ENCODE measurements at regions not wholly inside any gene's neighbourhood (a gene's known extent, or its start where the extent isn't known, plus 50 kb on each side); places are given as distances from the start of the nearest gene placed in this dataset.

- TF ChIP-seq CTCF (conservative IDR thresholded peaks at IDR 0.05; ENCODE audit: low read length) = no peak
- no peak for TF ChIP-seq EZH2phosphoT487 (IDR thresholded peaks at IDR 0.05; ENCODE audit: borderline replicate concordance, low read depth, low read length)
Observed at GRCh38 chr12:93115646-93116045, 186.6 kb upstream of the EEA1 start.

Data from OCI-LY7 (cell line).